CD4-positive, alpha-beta T cell treated with Interleukin-15 for 1 hour (primary cell): ENCODE measurements at regions not wholly inside any gene's neighbourhood (a gene's known extent, or its start where the extent isn't known, plus 50 kb on each side); places are given as distances from the start of the nearest gene placed in this dataset.
"Not testable (repeated sequence)": the region's sequence is repeated elsewhere in the genome, so short reads cannot be mapped to it uniquely, and the experiment has no call there.

Source experiments
- DNase-seq: peaks from one replicate; pipeline ENCODE4 v3.0.0-alpha.2; 2020

DNA sequence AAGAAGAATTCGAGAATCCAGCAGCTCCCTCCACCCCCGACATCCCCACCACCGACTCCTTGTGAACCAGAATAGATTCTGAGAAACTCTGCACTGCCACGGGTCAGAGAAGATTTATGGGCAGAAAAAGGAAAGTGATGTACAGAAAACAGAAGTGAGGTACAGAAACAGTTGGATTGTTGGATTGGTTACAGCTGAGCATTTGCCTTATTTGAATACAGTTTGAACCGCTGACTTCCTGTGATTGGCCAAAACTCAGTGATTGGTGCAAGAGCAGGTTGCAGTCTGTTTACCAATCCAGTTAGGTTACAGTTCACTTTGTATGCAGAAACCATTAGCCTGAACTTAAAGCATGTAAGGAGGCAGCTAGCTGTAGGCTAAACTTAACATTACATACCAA is 131.2 kb upstream of the HDDC2 start:
- DNase-seq, result no peak

DNA sequence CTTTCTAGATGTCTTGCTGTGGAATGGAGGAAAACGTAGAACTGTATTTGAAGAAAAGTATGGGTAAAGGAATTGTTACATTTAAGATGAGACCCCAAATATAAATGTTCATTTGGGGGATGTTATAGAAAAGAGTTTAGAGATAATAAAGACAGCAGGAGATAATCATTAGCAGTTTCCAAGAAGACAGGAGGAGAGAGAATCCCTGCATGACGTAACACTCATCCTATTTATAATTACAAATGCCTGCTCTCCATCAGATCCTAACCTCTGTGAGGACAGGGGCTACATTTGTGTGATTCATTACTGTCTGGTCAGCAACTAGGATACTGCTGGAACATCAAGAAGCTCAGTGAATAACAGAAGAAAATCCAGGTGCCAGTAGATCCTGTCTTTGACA is 133.0 kb upstream of the HDDC2 start:
- DNase-seq, result no peak

DNA sequence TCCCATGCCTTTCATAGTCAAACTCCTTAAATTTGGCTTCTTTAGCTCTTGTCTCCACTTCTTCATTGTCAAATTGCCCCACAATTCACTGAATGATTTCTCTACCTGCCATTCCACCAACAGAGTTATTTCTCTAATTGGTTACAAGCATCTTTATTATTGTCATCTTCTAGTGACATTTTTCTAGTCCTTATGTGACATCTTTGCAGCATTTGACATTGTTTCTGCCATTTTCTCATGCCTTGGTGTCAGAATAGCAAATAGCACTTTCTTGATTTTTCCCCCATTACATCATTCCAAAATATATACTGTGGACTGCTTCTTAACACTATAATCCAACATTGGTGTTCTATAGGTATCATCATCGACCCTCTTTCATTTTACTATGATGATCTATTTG is 137.7 kb upstream of the HDDC2 start:
- no peak for DNase-seq

DNA sequence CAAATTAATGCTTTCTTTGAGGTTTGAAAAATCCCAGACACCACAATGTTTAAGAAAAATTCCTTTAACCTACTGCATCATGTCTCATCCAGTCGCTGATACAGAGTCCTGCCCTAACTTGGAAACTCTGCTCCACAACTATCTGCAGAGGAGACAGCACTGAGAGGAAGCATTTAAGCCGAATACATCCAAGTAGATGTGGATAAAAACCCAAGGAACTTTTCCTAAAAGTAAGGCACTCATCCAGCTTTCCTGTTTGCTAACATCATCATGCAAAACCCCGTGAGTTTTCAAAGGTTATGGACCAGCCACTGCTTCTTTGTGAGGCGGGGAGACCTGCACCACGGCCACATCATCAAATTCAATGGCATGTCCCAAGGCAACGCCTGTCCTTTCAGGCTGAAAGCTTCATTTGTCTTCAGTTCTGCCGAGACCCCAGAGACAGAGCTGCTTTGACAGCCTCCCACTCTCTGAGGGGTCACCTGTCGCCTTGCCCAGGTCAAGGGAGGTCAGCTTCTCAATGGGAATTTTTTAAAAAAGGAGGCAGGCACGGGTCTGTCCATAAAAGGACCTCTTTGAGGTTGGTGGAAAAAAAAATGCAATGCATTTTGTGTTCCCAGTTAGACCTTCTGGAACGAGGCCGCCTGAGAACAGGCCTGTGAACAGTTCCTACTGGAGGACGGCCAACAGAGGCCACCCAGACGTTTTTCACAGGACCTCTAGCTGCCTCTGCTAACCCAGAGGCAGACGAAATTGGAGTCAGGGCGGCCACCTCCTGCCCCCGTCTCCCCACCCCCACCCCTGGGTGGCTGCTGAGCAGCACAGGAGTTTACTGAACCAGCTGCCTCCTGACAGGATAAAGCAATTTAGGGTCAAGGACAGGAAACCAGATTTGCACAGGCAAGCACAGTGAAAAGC is 142.5 kb upstream of the HDDC2 start:
- no peak for DNase-seq

DNA sequence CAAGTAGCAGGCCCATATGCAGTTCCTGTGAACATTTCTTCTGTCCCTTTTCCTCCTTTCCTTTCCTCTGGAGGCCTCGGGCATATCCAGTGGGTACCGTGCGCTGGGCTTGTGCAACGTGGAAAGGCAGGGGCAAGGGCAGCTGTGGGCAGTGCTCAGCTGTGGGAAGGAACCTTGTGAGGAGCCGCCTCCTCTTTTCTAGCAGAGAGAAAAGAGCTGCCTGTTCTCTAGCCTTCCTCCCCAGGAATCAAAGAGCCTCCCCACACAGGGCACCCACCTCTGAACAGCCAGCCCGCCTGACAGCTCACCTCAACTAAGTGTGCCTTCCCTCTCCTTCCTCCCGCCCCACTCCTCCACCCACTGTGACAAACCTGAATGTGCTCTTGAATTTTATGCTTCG is 143.3 kb upstream of the HDDC2 start:
- DNase-seq, result no peak

DNA sequence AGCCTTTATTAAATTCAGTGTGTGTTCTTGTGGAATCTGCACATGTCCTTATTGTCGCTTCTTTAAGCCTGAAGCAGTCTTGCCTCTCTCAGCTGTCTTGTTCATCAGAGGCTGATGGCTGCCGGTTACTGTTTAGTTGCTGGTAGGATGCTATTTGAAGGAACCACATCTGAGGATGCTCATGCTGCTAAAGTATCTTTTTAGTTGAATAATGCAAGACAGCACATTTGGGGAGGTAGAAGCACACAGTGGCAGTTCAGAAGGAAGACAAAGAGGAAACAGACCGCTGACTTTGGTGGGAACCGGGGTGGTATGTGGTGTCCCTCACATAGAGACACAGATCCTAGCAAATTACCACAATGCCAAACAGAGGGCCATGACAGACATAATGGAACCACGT is 144.2 kb upstream of the HDDC2 start:
- DNase-seq, result no peak

DNA sequence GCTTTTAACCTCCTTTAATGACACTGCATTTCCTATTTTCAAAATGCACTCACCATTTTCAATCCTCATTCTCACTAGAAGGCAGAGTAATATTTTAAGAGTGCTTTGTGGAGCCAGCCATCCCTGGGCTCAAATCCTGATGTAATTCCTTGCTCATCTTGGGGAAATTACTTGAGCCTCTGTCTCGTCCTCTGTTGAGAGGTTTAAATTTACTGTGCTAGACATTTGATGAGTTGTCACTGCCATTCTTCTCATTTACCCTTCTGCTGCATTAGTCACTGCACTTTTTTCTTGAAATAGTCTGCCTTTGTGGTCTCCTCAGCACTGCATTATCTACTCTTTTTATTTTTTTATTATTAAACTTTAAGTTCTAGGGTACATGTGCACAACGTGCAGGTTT is 150.0 kb upstream of the HDDC2 start:
- DNase-seq, result no peak

DNA sequence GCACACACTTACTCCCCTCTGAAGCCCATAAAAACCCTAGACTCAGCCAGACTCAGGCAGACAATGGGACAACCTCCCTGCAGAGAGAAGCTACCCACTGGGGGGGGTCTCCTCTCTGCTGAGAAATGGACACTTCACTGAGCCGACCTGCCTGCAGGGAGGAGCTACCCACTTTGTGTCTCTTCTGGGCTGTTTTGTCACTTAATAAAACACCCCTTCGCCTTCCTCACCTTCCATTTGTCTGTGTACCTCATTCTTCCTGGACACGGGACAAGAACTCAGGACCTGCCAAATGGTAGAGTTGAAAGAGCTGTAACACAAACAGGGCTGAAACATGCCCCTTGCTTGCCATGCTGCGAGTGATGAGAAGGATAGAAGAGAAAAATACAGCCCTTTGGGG is 151.7 kb upstream of the HDDC2 start:
- DNase-seq, result no peak

DNA sequence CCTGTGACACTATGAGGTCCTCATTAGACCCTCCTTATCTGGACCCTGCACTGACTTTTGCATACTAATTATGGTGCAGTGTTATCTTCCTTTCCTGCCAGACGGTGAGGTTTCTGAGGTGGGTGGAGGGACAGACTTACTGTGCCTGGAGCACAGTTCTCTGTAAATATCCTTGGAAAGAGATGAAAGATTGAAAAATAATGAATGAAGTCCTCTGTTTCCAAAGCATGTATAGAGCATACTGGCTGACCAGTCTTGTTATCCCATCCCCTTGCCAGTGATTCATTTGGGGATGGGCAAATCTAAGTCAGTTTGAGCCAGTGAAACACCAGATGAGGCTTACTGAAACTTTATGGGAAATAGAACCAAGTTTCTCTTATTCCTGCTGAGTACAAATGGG is 152.6 kb upstream of the HDDC2 start:
- DNase-seq, result no peak

DNA sequence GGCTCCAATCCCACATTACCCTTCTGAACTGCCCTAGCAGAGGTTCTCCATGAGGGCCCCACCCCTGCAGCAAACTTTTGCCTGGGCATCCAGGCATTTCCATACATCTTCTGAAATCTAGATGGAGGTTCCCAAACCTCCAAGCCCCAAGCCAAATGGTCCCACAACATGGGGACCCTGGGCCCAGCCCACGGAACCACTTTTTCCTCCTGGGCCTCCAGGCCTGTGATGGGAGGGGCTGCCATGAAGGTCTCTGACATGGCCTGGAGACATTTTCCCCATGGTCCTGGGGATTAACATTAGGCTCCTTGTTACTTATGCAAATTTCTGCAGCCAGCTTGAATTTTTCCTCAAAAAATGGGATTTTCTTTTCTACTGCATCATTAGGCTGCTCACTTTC is 156.7 kb upstream of the HDDC2 start:
- not testable (repeated sequence) for DNase-seq

DNA sequence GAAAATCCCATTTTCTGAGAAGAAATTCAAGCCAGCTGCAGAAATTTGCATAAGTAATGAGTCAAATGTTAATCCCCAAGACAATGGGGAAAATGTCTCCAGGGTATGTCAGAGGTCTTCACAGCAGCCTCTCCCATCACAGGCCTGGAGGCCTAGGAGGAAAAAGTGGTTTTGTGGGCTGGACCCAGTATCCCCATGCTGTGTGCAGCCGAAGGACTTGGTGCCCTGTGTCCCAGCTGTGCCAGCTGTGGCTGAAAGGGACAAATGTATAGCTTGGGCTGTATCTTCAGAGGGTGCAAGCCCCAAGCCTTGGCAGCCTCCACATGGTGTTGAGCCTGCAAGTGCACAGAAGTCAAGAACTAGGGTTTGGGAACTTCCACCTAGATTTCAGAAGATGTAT is 163.6 kb upstream of the HDDC2 start:
- not testable (repeated sequence) for DNase-seq

DNA sequence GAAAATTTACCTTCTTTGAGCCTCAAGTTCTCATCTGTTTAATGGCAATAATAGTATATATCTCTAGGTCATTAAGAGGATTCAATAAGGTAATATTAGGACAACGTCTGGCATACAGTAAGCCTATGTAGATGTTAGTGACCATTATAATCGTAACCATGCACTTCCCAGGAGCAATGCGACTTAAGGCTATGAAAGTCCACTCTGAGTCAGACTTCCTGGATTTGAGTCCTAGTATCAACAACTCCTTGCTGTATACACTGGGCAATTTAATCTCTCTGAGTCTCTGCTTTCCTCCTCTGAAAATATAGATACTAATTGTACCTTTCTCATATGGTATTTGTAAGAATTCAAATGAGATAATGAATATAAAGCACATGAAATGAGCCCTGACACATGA is 168.1 kb upstream of the HDDC2 start:
- DNase-seq, result no peak

DNA sequence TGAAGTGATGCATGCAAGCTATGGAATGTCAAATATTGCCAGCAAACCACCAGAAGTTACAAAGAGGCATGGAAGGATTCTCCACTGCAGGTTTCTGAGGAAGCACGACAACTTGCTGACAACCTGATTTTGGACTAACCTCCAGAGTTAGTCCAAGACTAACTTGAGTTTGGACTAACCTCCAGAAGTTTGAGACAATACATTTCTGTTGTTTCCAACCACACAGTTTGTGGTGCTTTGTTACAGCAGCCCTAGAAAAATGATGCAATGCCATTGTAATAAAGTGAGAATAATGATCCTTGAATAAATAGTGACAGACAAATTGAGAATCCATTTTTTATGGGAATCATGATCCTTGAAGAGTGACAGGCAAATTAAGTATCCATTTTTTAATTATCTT is 169.9 kb upstream of the HDDC2 start:
- DNase-seq, result no peak

DNA sequence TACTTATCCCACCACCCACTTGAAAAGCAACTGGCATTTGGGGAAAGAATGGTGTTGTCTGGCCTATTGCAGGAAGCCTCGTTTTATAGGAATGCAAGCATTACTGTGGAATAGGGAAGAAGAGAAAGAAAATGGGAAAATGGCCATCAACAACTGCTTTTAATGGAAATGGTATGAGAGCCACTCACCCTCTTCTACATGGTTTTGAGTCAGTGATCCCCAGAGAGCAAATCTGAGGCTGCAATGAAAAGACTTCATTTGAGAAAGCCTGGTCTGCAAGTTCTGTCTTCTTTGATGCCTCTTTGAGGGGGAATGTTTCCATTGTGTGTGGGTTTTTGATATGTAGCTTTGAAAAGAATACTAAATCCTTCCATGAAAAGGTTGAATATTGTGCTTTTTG is 172.3 kb upstream of the HDDC2 start:
- DNase-seq, result no peak

DNA sequence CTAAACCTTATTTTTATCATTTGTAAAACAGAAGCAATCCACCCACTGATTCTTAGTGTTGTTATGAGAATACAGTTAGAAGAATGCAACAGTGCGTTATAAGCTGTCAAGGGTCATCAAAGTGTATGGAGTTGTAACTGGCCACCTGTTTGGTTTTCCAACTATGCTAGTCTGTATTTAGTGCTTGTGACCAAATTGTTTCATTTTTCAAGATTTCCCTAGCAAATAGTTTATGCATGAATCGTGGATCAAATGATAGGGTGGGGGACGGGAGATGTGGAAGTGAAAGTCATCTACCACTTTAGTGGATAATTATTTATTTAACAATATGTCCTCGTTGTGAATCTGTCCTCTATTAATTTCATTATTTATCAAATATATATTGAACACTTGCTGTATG is 175.4 kb upstream of the HDDC2 start:
- DNase-seq, result no peak

DNA sequence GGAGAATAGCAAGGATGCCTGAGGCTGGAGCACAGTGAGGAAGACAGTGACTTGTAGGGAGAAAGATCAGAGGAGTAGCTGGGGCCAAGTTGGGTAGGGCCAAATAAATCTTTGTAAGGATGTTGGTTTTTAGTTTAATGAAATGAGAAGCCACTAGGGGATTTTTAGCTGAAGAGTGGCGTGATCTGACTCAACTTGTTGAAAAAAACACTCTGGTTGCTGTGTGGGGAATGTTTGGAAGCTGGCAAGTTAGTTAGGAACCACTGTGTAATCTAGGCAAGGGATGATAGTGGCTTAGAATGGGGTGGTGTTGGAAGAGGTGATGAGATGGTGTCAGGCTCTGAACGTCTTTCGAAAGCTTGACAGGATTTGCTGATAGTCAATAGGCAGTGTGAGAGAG is 176.1 kb upstream of the HDDC2 start:
- no peak for DNase-seq

DNA sequence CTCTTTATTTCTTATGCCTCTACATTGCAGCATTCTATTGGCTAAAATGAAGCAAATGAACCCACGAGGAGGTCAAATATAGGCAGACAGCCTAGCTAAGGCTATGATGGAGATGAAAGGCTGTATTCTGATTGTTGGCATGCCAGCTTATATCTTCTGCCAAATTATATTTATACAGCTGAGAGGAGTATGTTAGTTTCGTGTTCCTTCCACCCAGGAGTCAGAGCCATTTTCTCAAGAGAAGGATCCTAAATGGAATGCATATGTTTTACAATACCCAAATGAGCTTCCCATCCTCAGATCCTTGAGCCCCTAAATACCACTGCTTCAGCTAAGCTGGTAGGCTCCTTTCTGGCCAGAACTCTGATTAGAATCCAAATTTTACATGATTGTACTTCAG is 178.4 kb upstream of the HDDC2 start:
- no peak for DNase-seq

DNA sequence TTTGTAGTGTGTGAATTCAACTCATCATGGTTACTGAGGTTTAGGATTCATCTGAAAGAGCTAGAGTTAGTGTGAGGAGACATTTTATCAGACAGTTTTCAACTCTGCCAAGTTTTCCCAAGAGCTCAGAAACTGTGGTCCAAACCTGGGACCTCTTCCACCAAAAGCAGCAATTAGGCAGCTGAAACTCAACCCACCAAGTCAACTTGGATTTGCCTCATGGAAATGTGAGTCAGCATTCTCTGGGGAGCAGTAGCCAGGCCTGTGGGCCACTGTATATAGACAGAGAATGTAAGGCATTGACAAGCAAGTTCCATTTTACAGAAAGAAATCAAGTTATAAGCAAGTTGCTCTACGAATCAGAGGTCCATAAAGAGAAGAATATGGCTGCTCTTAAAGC is 178.8 kb upstream of the HDDC2 start:
- no peak for DNase-seq

DNA sequence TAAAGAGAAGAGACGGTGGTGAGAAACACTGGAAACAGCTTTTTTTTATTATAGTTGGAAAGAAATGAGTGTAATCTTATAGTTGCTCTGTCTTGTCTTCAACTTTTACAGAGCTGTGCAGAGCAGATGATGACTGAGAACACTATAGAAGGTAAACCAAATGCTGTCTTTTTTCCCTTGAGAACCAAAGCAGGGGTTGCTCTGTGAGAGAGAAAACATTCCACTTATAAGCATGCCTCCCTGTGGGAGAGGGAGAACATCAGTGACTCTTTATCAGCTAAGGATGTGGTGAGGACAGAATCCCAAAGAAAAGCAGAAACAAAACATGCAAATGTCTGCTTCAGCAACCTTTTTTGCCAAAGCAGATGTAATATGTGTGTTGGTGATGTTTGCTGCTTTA is 179.3 kb upstream of the HDDC2 start:
- DNase-seq, result no peak

DNA sequence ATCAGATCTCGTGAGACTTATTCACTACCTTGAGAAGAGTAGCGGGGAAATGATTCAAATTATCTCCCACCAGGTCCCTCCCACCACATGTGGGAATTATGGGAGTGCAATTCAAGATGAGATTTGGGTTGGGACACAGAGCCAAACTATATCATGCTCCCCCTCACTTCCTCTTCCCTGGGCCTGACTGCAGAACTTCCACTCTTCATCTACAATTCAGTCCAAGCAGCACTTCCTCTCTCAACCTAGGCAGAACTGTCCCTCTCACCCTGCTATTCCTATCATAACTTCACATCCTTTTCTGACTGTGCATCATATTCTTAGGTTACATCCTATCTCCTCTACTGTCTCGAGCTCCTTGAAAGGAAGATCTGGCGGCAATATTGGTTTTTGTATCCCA is 184.0 kb upstream of the HDDC2 start:
- DNase-seq, result no peak

DNA sequence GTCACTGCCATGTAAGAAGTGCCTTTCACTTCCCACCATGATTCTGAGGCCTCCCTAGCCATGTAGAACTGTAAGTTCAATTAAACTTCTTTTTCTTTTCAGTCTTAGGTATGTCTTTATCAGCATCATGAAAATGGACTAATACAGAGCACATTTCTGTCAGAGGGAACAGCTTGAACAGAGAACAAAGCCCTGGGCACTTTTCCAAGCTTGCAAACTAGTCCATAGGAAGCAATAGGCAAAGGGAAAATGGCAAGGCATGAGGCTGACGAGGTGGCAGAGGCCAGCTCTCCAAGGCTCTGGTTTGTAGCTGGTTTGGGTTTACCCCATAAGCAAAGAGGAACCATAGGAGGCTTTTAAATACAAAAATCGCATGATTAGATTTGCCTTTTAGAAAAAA is 185.1 kb upstream of the HDDC2 start:
- no peak for DNase-seq

DNA sequence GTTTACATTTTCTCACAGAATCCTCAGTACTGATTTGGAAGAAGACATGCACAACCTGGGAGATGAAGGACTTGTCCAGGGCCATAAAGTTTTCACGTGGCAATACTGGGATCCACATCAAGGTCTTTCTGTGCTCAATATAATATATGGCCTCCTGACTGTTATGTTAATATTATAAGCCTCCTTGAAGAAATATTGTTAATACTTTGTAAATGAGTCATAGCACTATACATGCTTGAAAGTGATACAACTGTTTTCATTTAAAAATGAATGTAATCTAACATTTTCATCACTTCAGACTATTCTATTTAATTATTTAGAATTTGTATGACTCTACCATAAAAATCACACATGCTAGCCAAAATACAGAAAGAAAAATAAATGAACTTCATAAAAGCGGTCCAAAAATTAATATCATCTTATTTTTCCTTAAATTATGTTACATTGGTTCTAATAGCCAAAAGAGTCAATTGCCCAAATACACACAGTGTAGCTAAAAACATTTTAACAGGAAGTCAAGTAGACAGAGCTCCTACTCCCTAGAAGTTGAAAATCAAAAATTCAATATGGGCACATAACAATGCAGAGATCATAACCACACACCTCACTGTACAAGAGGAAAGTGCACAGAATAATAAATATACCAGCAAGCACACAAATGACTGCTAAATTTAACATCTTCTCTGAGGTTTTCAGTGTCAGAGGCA is 188.0 kb upstream of the HDDC2 start:
- no peak for DNase-seq

DNA sequence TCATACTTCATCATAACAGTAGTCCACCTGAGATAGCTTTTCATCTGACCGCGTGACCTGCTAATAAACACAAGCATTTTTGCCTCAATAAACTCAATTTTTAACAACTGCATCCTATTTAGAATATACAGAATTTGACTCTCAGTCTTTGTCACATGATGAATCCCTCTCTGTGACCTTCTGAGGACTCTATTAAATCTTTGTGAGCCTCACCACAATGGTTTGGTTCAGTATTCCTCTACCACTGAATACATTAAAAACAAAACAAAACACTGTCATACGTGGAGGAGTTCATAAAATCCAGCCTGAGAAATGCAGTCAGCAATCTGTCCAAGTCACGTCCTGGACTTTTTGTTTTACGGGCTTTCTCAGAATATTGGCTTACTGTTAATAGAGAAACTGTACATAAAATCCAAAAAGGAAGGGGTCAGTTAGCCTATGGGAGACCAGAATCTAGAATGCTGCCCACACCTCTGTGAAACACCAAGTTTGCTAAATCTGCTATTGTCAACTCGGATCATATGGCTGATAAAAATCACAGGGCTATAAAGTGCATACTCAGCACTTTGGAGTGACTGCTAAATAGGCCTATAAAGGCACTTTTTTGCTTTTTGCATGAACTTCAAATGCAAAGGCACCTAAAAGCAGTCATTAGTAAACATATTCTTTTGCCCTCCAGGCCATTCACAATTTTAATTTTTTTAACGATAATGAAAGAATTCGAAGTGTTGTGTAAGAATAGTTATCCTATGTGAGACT is 190.3 kb upstream of the HDDC2 start:
- no peak for DNase-seq

DNA sequence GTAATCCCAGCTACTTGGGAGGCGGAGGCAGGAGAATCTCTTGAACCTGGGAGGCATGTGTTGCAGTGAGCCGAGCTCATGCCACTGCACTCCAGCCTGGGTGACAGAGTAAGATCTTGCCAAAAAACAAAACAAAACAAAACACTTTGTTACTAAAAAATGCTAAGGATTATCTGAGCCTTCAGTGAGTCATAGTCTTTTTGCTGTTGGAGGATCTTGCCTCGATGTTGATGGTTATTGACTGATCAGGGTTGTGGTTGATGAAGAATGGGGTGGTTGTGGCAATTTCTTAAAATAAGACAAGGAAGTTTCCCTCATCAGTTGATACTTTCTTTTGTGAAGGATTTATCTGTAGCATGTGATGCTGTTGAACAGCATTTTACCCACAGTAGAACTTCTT is 196.8 kb upstream of the HDDC2 start:
- no peak for DNase-seq
